Smooth muscle cell (in vitro differentiated cells): ENCODE measurements at regions not wholly inside any gene's neighbourhood (a gene's known extent, or its start where the extent isn't known, plus 50 kb on each side); places are given as distances from the start of the nearest gene placed in this dataset.

ENCODE experiments used
- DNase-seq: peaks from one replicate; lab custom pipeline; 2025; ENCODE audit not compliant: unreplicated experiment; lab: John Stamatoyannopoulos, UW
- H2AFZ ChIP-seq: fragments of 200-600 bp; sonication (generic); 2 replicates; pipeline ENCODE4 v1.6.0; 2016; ENCODE audit warnings: antibody characterized with exemption, low read depth, mild to moderate bottlenecking
- H3F3A ChIP-seq: fragments of 200-600 bp; sonication (generic); 2 replicates; pipeline ENCODE4 v1.6.0; 2017; ENCODE audit warnings: antibody characterized with exemption, low read depth
- H3K27ac ChIP-seq: fragments of 200-600 bp; sonication (generic); 2 replicates; pipeline ENCODE4 v1.5.1; 2016; ENCODE audit warnings: low read depth, mild to moderate bottlenecking
- H3K27me3 ChIP-seq: fragments of 200-600 bp; sonication (generic); 2 replicates; pipeline ENCODE4 v1.6.1; 2016; ENCODE audit warnings: low read depth, mild to moderate bottlenecking
- H3K36me3 ChIP-seq: fragments of 200-600 bp; sonication (generic); 2 replicates; pipeline ENCODE4 v1.5.1; 2016; ENCODE audit warnings: low read depth
- H3K4me1 ChIP-seq: fragments of 200-600 bp; sonication (generic); 2 replicates; pipeline ENCODE4 v1.5.1; 2016; ENCODE audit warnings: low read depth
- H3K4me2 ChIP-seq: fragments of 200-600 bp; sonication (generic); 2 replicates; pipeline ENCODE4 v1.6.0; 2016; ENCODE audit warnings: mild to moderate bottlenecking
- H3K4me3 ChIP-seq: fragments of 200-600 bp; sonication (generic); 2 replicates; pipeline ENCODE4 v1.5.1; 2016; ENCODE audit warnings: mild to moderate bottlenecking
- H3K79me2 ChIP-seq: fragments of 200-600 bp; sonication (generic); 2 replicates; pipeline ENCODE4 v1.6.0; 2016; ENCODE audit warnings: low read depth, mild to moderate bottlenecking
- H3K9ac ChIP-seq: fragments of 200-600 bp; sonication (generic); 2 replicates; pipeline ENCODE4 v1.6.0; 2016; ENCODE audit warnings: low read depth
- H3K9me3 ChIP-seq: fragments of 200-600 bp; sonication (generic); replicated peaks from 2 replicates; pipeline ENCODE4 v1.5.1; 2016; ENCODE audit warnings: low read depth
- H4K20me1 ChIP-seq: fragments of 200-600 bp; sonication (generic); 2 replicates; pipeline ENCODE4 v1.6.0; 2016; ENCODE audit warnings: low read depth
- CTCF ChIP-seq: fragments of 200-600 bp; sonication (generic); IDR thresholded peaks from 2 replicates; pipeline ENCODE4 v1.5.1; 2017; ENCODE audit warnings: borderline replicate concordance, mild to moderate bottlenecking, antibody characterized with exemption; ENCODE audit not compliant: insufficient read depth, poor library complexity, severe bottlenecking
- WGBS: methylation state at CpG from one replicate; pipeline ENCODE4 v1.1.7; 2016; ENCODE audit warnings: low lambda C conversion rate; 5-methylcytosine and 5-hydroxymethylcytosine counted together

DNA sequence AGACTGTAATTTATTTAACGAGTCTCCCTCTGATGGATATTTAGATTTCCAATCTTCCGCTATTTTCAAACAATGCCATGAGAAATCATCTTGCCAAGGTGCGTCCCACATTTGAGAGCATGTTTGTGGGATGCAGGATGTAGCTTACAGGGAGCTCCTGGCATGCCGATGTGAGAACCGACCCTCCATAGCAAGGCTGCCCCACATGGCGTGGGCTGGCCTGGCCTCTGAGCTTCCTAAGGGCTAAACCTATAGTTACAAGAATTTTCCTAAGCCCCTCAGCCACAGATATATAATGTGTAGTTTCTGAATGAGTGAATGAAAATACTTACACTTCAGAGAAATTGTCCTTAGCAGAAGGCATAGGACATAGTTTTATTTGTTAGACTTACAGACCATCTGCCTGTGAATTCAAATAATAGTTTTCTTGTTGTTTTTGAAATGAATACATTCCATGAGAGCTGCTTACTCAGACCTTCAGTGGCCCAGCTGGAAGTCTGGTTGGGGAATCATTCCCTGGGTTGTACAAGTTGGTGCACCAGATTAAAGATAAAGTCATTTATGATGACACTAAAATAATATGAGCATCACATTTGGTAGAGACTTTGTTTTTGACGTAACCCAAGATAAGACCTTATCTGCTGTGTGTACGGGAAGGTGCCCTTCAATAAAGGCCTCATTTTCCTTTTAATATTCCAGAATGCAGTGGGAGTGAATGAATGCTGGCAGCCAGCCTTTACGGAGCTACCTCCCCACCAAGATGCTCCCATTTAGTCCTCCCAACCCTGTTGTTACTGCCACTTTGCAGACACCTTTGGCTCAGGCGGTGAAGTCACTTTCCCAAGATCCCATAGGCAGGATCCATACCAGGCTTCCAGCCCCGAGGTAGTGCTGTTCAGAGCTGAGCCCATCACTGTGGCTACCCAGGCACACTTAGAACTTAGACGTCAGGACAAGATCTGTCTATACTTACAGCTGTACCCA is 107.1 kb downstream of the GLI2 start:
- Histone ChIP-seq H3K79me2 (peaks cover 72% of the 10 kb centered on the region), H3K9me3 (no peaks in the 10 kb centered on the region), H3F3A (peaks cover 4% of the 10 kb centered on the region), H3K27ac (no peak overlapping the region), H4K20me1 (peaks cover 75% of the 10 kb centered on the region), H3K27me3 (no peaks in the 10 kb centered on the region), H2AFZ (no peak overlapping the region), H3K9ac (no peak overlapping the region), H3K4me1 (peaks cover 7% of the 10 kb centered on the region), H3K36me3 (no peaks in the 10 kb centered on the region), H3K4me2 (peak overlapping the region; percentile 13), H3K4me3 (no peak overlapping the region)
- TF ChIP-seq CTCF = no peak
- 77% methylated on average over 12 of the region's 12 CpGs for WGBS
- DNase-seq = no peak

GRCh38 chr2:120844070-120844738 is 108.5 kb downstream of the GLI2 start:
- Histone ChIP-seq H3F3A (peaks cover 4% of the 10 kb centered on the region), H3K36me3 (no peaks in the 10 kb centered on the region), H3K79me2 (peaks cover 60% of the 10 kb centered on the region), H3K9me3 (no peaks in the 10 kb centered on the region), H3K4me2 (no peak overlapping the region), H3K27me3 (no peaks in the 10 kb centered on the region), H4K20me1 (peaks cover 66% of the 10 kb centered on the region), H3K4me3 (no peak overlapping the region), H3K27ac (no peak overlapping the region), H3K9ac (no peak overlapping the region), H3K4me1 (peaks cover 7% of the 10 kb centered on the region), H2AFZ (no peak overlapping the region)
- WGBS = 65% methylated on average over 6 of the region's 6 CpGs
- DNase-seq = no peak
- no peak for TF ChIP-seq CTCF

- Histone ChIP-seq H3K4me1 (peaks cover 7% of the 10 kb centered on the region), H2AFZ (no peak overlapping the region), H3K4me3 (no peak overlapping the region), H3K9me3 (no peaks in the 10 kb centered on the region), H3F3A (peaks cover 4% of the 10 kb centered on the region), H4K20me1 (peaks cover 55% of the 10 kb centered on the region), H3K27ac (no peak overlapping the region), H3K36me3 (no peaks in the 10 kb centered on the region), H3K4me2 (no peak overlapping the region), H3K79me2 (peaks cover 50% of the 10 kb centered on the region), H3K9ac (no peak overlapping the region), H3K27me3 (no peaks in the 10 kb centered on the region)
- TF ChIP-seq CTCF = no peak
- WGBS = 82% methylated on average over 9 of the region's 9 CpGs
- DNase-seq = no peak
Observed at GRCh38 chr2:120845277-120845676, 109.6 kb downstream of the GLI2 start.
